Activated naive CD8-positive, alpha-beta T cell (primary cell): ENCODE measurements at regions not wholly inside any gene's neighbourhood (a gene's known extent, or its start where the extent isn't known, plus 50 kb on each side); places are given as distances from the start of the nearest gene placed in this dataset.
"Not testable (repeated sequence)": the region's sequence is repeated elsewhere in the genome, so short reads cannot be mapped to it uniquely, and the experiment has no call there.

ENCODE experiments used
- H3K27ac Mint-ChIP-seq: one replicate; pipeline ENCODE4 v1.8.0; 2021; ENCODE audit warnings: mixed read lengths
- H3K27me3 Mint-ChIP-seq: one replicate; pipeline ENCODE4 v1.8.0; 2021; ENCODE audit warnings: mixed read lengths
- H3K36me3 Mint-ChIP-seq: one replicate; pipeline ENCODE4 v1.8.0; 2021; ENCODE audit warnings: mixed read lengths
- H3K4me1 Mint-ChIP-seq: one replicate; pipeline ENCODE4 v1.8.0; 2021; ENCODE audit warnings: low read depth, mixed read lengths
- H3K4me3 Mint-ChIP-seq: one replicate; pipeline ENCODE4 v1.8.0; 2021; ENCODE audit warnings: mild to moderate bottlenecking, mixed read lengths
- H3K9me3 Mint-ChIP-seq: one replicate; pipeline ENCODE4 v1.8.0; 2021; ENCODE audit warnings: low read depth, mixed read lengths

DNA sequence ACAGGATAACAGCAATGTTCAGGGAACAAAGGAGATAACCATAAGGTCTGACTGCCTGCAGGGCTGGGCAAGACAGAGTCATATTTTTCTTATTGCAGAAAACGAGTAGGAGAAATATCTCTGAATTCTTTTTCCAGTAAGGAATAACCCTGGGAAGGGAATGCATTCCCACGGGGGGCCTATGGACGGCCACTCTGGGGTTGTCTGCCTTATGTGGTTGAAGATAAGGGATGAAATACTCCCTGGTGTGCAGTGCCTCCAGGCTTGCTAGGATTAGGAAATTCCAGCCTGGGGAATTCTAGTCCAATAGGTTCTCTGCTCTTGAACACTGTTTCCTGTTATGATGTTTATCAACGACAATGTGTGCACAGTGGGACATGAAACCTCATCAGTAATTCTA, 185.3 kb upstream of the HSFY2 start:
- H3K36me3 Mint-ChIP-seq: peaks cover 14% of the 10 kb centered on the region
- no peak overlapping the region for H3K4me3 Mint-ChIP-seq
- peaks cover 12% of the 10 kb centered on the region for H3K9me3 Mint-ChIP-seq
- no peaks in the 10 kb centered on the region for H3K4me1 Mint-ChIP-seq
- H3K27ac Mint-ChIP-seq: no peak overlapping the region
- H3K27me3 Mint-ChIP-seq: no peaks in the 10 kb centered on the region

DNA sequence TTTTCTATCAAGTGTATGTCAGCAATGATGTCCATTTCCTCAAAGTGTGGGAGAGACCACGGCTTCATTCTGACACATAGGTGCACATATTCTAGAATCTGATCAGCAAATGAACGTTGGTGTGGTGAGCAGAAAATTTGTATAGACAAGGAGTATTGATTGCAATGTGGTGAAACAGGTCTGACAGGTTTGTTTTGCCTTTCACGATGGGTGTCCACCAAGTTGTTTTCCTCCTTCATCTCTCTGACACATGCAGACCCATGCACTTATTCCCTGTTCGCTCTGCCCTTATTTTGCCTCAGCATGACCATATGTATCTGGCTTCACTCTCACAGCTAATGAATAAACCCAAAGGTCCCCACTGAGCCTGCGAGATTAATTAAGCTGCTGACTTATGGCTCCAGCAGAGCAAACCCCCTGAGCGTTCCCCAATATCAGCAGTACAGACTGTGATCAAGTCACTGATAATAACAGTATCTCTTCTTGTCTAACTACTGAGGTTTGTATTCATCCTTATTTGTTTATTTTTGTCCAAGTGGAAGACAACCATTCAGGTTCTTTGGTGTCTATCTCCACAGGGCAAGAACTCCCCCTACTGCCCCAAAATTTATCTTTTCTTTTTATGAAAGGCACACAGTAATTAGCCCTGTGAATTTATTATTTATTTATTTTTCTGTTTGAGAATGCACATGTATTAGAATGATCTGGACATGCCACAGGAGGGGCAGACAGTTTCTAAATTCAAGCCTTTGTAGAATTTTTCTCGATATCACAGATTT, 178.3 kb upstream of the HSFY2 start:
- Mint-ChIP-seq H3K9me3 (peaks cover 5% of the 10 kb centered on the region), H3K36me3 (peaks cover 14% of the 10 kb centered on the region), H3K4me3 (no peak overlapping the region), H3K4me1 (no peaks in the 10 kb centered on the region), H3K27me3 (no peaks in the 10 kb centered on the region), H3K27ac (no peak overlapping the region)

DNA sequence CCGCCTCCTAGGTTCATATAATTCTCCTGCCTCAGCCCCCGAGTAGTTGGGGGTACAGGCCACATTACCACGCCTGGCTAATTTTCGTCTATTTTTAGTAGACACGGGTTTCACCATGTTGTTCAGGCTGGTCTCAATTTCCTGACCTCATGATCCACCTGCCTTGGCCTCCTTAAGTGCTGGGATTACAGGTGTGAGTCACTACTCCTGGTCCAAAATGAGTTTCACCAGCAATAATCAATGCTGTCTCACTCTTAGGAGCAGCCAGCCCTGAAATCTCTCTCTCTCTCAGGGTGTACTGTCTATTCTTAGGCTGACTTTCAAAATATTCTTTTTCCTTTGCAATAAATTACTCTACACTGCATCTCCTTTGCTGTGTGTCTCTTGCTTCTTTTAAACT, 177.5 kb upstream of the HSFY2 start:
- Mint-ChIP-seq H3K4me3 (no peak overlapping the region), H3K27me3 (no peaks in the 10 kb centered on the region), H3K36me3 (peaks cover 18% of the 10 kb centered on the region), H3K9me3 (peaks cover 5% of the 10 kb centered on the region), H3K27ac (no peak overlapping the region), H3K4me1 (no peaks in the 10 kb centered on the region)

DNA sequence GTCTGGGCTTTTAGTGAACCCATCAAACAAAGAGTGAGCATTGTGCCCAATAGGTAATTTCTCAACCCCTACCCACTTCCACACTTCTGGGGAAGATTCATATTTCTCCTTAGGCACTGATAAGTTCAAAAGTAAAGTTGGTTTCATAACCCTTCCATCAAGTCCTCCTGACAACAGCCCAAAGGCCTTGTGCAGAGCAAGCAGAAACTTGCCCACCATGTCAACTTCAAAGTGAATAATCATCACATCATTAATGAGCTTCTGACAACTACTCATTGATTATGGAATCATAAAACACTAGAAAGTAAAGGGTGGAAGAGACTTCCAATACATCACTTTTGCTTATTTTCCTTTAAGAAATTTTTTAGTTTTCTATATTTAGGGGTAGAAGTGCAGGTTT, 163.3 kb upstream of the HSFY2 start:
- Mint-ChIP-seq H3K9me3 (no peaks in the 10 kb centered on the region), H3K4me3 (no peak overlapping the region), H3K4me1 (peaks cover 12% of the 10 kb centered on the region), H3K27ac (no peak overlapping the region), H3K36me3 (peaks cover 12% of the 10 kb centered on the region), H3K27me3 (no peaks in the 10 kb centered on the region)

DNA sequence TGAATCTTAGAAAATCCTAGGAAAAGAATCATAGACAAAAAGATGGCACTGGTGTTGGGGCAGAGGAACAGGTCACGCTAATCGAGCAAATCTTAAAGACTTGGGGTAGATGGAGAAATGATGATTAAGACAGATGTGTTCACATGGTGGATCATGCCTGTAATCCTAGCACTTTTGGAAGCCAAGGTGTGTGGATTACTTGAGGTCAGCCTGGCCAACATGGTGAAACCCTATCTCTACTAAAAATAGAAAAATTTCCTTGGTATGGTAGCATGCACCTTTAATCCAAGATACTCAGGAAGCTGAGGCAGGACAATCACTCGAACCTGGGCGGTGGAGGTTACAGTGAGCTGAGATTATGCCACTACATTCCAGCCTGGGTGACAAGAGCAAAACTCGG, 145.7 kb upstream of the HSFY2 start:
- H3K27me3 Mint-ChIP-seq: no peaks in the 10 kb centered on the region
- H3K4me1 Mint-ChIP-seq: peaks cover 3% of the 10 kb centered on the region
- no peak overlapping the region for H3K27ac Mint-ChIP-seq
- H3K9me3 Mint-ChIP-seq: peaks cover 3% of the 10 kb centered on the region
- peaks cover 7% of the 10 kb centered on the region for H3K36me3 Mint-ChIP-seq
- no peak overlapping the region for H3K4me3 Mint-ChIP-seq

DNA sequence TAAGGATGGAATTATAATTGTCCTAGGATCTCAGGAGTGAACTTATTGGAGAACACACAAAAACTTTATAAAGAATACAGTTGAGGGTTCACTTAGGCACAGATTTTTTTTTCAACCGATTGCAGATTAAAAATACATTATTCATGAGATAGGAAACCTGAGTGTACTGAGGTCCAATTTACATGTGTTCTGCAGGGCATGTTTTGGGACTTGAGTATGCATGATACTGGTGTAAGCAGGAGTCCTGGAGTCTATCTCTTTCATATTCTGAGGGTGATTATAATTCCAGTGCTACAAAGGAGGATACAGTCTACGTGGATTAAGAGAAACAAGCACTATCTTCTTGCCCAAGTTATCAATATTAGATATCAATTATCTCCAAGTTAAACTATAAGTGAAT, 139.3 kb upstream of the HSFY2 start:
- Mint-ChIP-seq H3K4me3 (no peak overlapping the region), H3K27me3 (no peaks in the 10 kb centered on the region), H3K27ac (no peak overlapping the region), H3K9me3 (peaks cover 8% of the 10 kb centered on the region), H3K4me1 (no peaks in the 10 kb centered on the region), H3K36me3 (peaks cover 18% of the 10 kb centered on the region)

DNA sequence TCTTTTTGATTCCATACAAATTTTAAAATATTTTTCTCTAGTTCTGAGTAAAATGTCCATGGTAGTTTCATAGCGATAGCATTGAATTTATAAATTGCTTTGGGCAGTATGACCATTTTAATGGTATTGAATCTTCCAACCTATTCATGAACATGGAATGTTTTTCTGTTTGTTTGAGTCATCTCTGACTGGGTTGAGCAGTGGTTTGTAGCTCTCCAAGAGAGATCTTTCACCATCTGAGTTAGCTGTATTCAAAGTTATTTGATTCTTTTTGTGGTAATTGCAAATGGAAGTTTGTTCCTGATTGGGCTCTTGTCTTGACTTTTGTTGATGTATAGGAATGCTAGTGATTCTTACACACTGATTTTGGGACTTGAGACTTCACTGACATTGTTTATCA, 136.3 kb upstream of the HSFY2 start:
- Mint-ChIP-seq H3K9me3 (peaks cover 4% of the 10 kb centered on the region), H3K4me1 (no peaks in the 10 kb centered on the region), H3K36me3 (peaks cover 18% of the 10 kb centered on the region), H3K27me3 (no peaks in the 10 kb centered on the region), H3K4me3 (no peak overlapping the region), H3K27ac (no peak overlapping the region)

DNA sequence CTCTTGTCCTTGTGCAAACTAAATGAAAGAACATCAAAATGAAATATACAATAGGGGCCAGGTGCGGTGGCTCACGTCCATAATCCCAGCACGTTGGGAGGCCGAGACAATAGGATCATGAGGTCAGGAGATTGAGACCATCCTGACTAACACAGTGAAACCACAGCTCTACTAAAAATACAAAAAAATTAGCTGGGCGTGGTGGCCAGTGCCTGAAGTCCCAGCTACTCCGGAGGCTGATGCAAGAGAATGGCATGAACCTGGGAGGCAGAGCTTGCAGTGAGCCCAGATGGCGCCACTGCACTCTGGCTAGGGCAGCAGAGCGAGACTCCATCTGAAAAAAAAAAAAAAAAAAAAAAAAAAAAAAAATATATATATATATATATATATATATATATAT, 132.7 kb upstream of the HSFY2 start:
- H3K4me1 Mint-ChIP-seq, H3K4me3 Mint-ChIP-seq, H3K9me3 Mint-ChIP-seq, H3K27me3 Mint-ChIP-seq, H3K27ac Mint-ChIP-seq: not testable (repeated sequence)
- H3K36me3 Mint-ChIP-seq: peaks cover 20% of the 10 kb centered on the region

DNA sequence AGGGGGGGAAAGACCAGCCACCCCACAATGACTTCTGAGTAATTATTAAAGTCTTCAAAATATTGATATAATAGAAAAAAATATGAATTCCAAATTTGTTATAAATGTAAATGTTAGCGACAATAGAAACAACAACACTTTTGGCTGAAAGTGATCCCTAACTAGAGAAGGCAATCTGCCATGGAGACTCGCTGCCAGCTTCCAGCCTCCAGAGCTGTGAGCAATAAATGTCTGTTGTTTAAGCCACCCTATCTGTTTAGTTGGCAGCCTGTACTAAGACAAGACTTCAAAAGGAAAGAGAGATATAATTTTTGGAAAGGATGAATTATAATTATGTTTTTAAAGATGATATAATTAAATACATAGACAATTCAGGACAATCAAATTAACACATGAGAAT, 130.8 kb upstream of the HSFY2 start:
- Mint-ChIP-seq H3K9me3 (no peaks in the 10 kb centered on the region), H3K27ac (no peak overlapping the region), H3K36me3 (peaks cover 17% of the 10 kb centered on the region), H3K4me3 (no peak overlapping the region), H3K27me3 (no peaks in the 10 kb centered on the region), H3K4me1 (peaks cover 1% of the 10 kb centered on the region)

DNA sequence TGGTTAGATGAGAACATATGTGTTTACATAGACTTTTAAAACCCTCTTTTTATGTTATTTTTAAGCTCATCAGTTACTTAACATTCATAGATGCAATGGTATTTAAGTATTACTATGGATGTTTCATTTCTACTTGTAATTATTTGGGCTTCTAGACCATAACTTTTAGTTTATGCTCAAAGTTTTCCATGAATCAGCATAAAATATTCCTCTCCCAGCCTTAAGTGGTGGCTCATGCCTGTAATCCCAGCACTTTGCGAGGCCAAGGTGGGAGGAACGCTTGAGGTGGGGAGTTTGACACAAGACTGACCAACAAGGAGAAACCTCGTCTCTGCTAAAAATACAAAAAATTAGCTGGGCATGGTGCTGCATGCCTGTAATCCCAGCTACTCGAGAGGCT, 118.5 kb upstream of the HSFY2 start:
- Mint-ChIP-seq H3K9me3 (no peaks in the 10 kb centered on the region), H3K4me3 (no peak overlapping the region), H3K36me3 (peaks cover 6% of the 10 kb centered on the region), H3K27me3 (no peaks in the 10 kb centered on the region), H3K27ac (no peak overlapping the region), H3K4me1 (no peaks in the 10 kb centered on the region)

DNA sequence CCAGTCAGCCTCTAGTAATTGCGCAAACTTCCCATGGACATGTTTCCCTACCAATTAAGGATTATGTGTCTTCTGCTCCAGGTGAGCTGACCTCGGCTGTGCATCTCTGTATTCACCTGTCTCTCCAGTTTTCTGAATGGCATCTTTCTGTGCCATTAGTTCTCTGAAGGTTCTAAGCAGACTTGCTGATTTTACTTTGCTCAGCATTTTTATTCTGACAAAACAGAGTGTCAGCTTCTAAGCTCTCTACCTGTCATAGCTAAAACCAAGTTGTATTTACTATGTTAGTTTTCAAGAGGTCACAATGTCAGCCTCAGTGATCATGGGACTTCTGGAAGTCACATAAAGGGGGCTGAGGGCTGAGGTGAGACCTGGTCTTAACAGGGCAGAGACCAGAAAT, 116.0 kb upstream of the HSFY2 start:
- H3K36me3 Mint-ChIP-seq: peaks cover 6% of the 10 kb centered on the region
- H3K4me3 Mint-ChIP-seq: no peak overlapping the region
- H3K27ac Mint-ChIP-seq: no peak overlapping the region
- H3K4me1 Mint-ChIP-seq: no peaks in the 10 kb centered on the region
- no peaks in the 10 kb centered on the region for H3K27me3 Mint-ChIP-seq
- H3K9me3 Mint-ChIP-seq: no peaks in the 10 kb centered on the region

DNA sequence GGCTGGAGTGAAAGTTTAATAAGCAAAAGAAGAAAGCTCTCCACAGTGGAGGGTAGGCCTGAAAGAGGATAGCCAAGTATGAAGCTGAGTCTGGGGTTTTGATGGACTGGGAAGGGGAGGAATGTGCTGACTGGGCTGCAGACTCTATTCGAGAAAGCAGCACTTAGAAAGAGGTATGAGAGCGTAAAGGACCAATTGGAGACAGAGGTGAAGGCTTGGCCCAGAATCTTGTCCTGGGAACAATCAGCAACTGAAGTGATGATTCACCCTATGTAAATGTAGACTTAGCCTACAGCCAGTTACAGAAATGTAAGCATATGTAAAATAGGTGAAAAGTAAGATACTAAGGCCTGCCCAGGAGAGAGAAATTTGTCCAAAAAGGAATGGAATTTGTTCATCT, 111.2 kb upstream of the HSFY2 start:
- H3K27me3 Mint-ChIP-seq: no peaks in the 10 kb centered on the region
- no peaks in the 10 kb centered on the region for H3K9me3 Mint-ChIP-seq
- H3K36me3 Mint-ChIP-seq: peaks cover under 1% of the 10 kb centered on the region
- H3K4me3 Mint-ChIP-seq: no peak overlapping the region
- H3K4me1 Mint-ChIP-seq: no peaks in the 10 kb centered on the region
- H3K27ac Mint-ChIP-seq: no peak overlapping the region

DNA sequence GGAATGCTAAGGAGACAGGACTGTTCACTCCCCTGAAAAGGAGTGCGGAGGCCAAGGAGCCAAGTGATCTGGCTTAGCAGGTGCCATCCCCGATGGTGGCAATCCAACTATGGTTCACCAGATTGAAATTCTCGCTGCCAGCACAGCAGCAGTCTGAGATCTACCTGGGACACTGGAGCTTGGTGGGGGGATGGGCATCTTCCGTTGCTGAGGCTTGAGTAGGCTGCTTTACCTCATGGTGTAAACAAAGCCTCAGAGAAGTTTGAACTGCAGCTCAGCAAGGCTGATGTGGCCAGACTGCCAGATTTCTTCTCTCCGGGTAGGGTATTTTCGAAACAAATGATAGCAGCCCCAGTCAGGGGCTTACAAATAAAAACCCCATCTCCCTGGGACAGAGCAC, 95.6 kb upstream of the HSFY2 start:
- H3K9me3 Mint-ChIP-seq, H3K4me3 Mint-ChIP-seq, H3K4me1 Mint-ChIP-seq, H3K36me3 Mint-ChIP-seq, H3K27me3 Mint-ChIP-seq, H3K27ac Mint-ChIP-seq: not testable (repeated sequence)

DNA sequence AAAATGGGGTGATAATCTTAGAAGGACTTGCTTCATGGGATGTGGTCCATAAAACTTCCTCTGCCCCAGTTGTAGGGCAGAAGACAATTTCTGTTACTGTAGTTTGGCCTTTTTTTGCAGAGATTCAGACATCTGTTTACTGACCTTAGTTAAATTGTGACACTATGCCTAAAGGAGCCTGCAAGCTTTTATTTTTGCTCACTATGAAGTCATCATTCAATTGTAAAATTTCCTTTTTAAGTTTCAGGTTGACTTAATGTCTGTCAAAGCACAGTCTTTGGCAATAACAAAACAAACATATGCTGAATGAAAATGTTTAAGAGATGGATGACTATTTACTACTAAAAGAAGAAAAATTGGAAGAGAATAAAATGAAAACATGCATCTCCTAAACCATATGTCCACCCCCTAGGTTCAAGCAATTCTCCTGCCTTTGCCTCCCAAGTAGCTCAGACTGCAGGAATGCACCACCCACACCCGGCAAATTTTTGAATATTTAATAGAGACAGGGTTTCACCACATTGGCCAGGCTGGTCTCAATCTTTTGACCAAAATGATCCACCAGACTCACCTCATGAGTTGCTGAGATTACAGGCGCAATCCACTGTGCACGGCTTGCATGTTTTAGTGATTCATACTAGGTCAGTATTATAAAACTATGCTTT, 93.5 kb upstream of the HSFY2 start:
- not testable (repeated sequence) for H3K4me3 Mint-ChIP-seq, H3K27me3 Mint-ChIP-seq, H3K4me1 Mint-ChIP-seq, H3K36me3 Mint-ChIP-seq, H3K27ac Mint-ChIP-seq, H3K9me3 Mint-ChIP-seq

DNA sequence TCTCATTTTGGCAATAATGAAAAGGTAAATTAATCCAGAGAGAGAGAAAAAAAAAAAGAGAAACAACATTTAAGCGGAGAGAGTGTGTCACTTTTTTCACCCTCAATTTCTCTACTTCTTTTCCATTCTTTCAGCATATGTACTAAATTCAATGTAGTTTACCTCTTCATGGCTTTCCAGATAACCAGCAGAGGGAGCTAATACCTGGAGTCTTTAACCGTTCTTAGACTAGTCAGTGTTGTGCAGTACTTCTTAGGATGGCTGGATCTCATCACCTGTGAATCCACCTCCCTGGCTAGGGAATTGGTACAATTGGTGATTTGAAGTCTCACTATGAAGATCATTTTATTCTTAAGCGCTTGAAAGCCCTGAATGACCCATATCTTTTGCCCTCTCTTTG, 87.3 kb upstream of the HSFY2 start:
- not testable (repeated sequence) for H3K36me3 Mint-ChIP-seq, H3K27ac Mint-ChIP-seq, H3K9me3 Mint-ChIP-seq, H3K27me3 Mint-ChIP-seq, H3K4me1 Mint-ChIP-seq, H3K4me3 Mint-ChIP-seq
